HepG2 (cell line): ENCODE measurements at regions not wholly inside any gene's neighbourhood (a gene's known extent, or its start where the extent isn't known, plus 50 kb on each side); places are given as distances from the start of the nearest gene placed in this dataset.
A peak's percentile ranks its signal among the peaks of the same experiment; 100 is the strongest.

Experiments
- ATAC-seq: fragments of 200-7000 bp; cut with Tn5 transposase; 3 replicates; pipeline ENCODE4 v1.9.1; 2020; ENCODE audit warnings: mild to moderate bottlenecking, moderate library complexity
- BruUV-seq: library from RNA; stranded (reverse); fragments of 400-500 nt; replicated peaks from 2 replicates; lab custom pipeline; 2021; lab: Mats Ljungman, UMichigan
- CTCF ChIA-PET: fragments of 300-600 bp; formaldehyde crosslinking; extraction: SDS; loops from one replicate; lab custom pipeline; 2021; ENCODE audit warnings: low total read pairs, inconsistent platforms, low intra/inter-chr PET ratio; lab: Yijun Ruan, JAX
- POLR2A ChIA-PET: fragments of 350-600 bp; sonication (Branson Sonifier 250); formaldehyde crosslinking; loops from one replicate; lab custom pipeline; 2020; ENCODE audit warnings: antibody characterized with exemption, inconsistent platforms; lab: Yijun Ruan, JAX
- DNase-seq: peaks from one replicate; pipeline ENCODE4 v3.0.0-alpha.2; 2015; ENCODE audit warnings: low spot score
- FAIRE-seq: peaks from 3 replicates; lab custom pipeline; 2011; peaks lifted over from hg19 to GRCh38; lab: Jason Lieb, UNC
- H2AFZ ChIP-seq: one replicate; pipeline ENCODE4 v1.6.1; 2011; ENCODE audit warnings: low read length, inconsistent platforms
- H3K27ac ChIP-seq: fragments of 300-600 bp; 3 replicates; pipeline ENCODE4 v1.8.0; 2011; ENCODE audit warnings: mixed run types, mild to moderate bottlenecking, mixed read lengths, low read length, inconsistent platforms; ENCODE audit not compliant: insufficient read depth; ENCODE audit errors: extremely low read length
- H3K27me3 ChIP-seq, 2 experiments: fragments of 200-600 bp in 1 of 2; 2 replicates in 1 of 2; 3 replicates in 1 of 2; pipeline versions ENCODE4 v1.6.0 to v1.8.0; 2011; ENCODE audit warnings: low read length in 2 of 2, mild to moderate bottlenecking in 2 of 2, moderate library complexity in 2 of 2, inconsistent platforms in 1 of 2; ENCODE audit not compliant: insufficient read depth in 2 of 2, control insufficient read depth in 1 of 2
- H3K36me3 ChIP-seq, 2 experiments: fragments of 200-600 bp in 1 of 2; replicated peaks in 1 of 2; 2 replicates in 1 of 2; 3 replicates in 1 of 2; pipeline versions ENCODE4 v1.5.1 to v1.8.0; 2011; ENCODE audit warnings: low read length in 2 of 2, inconsistent platforms in 1 of 2; ENCODE audit not compliant: insufficient read depth in 2 of 2, control insufficient read depth in 1 of 2
- H3K4me1 ChIP-seq: 2 replicates; pipeline ENCODE4 v1.5.1; 2012; ENCODE audit warnings: low read length, inconsistent platforms; ENCODE audit not compliant: insufficient read depth
- H3K4me2 ChIP-seq: 2 replicates; pipeline ENCODE4 v1.6.0; 2011; ENCODE audit warnings: low read depth, low read length, inconsistent platforms
- H3K4me3 ChIP-seq, 3 experiments: fragments of 200-600 bp in 1 of 3; sonication (generic), shearing (Covaris generic) in 1 of 3; replicated peaks in 1 of 3; 2 replicates each; pipeline ENCODE4 v1.5.1; 2011 to 2016; ENCODE audit warnings: low read length in 3 of 3, inconsistent platforms in 2 of 3, low read depth in 2 of 3, mild to moderate bottlenecking in 2 of 3, control low read depth in 1 of 3, mixed read lengths in 1 of 3; ENCODE audit not compliant: insufficient read depth in 1 of 3
- H3K79me2 ChIP-seq: one replicate; pipeline ENCODE4 v1.6.1; 2011; ENCODE audit warnings: low read length, inconsistent platforms; ENCODE audit not compliant: insufficient read depth
- H3K9ac ChIP-seq: 2 replicates; pipeline ENCODE4 v1.6.0; 2011; ENCODE audit warnings: mild to moderate bottlenecking, low read depth, low read length, inconsistent platforms; ENCODE audit not compliant: insufficient read depth
- H3K9me3 ChIP-seq: 2 replicates; pipeline ENCODE4 v1.5.1; 2012; ENCODE audit warnings: mild to moderate bottlenecking, low read length
- H4K20me1 ChIP-seq: 2 replicates; pipeline ENCODE4 v1.6.0; 2011; ENCODE audit warnings: inconsistent platforms, mild to moderate bottlenecking, low read length, moderate library complexity; ENCODE audit not compliant: insufficient read depth
- CREB1 ChIP-seq, 2 experiments: fragments of 450-650 bp in 1 of 2; IDR thresholded peaks; 2 replicates each; pipeline ENCODE4 v1.6.1; 2016 to 2017; ENCODE audit warnings: control low read depth in 1 of 2, mild to moderate bottlenecking in 1 of 2, missing compliant biosample characterization in 1 of 2, missing genetic modification characterization in 1 of 2
- EP300 ChIP-seq, 3 experiments: sonication (generic) in 1 of 3; formaldehyde crosslinking in 1 of 3; IDR thresholded peaks; 2 replicates each; pipeline versions ENCODE4 v1.5.1 to v1.6.1; 2011 to 2020; ENCODE audit warnings: low read depth in 2 of 3, low read length in 2 of 3, borderline replicate concordance in 1 of 3, improper control_type of control experiment in 1 of 3, mild to moderate bottlenecking in 1 of 3, missing genetic modification reagents in 1 of 3, moderate library complexity in 1 of 3
- ERF ChIP-seq: IDR thresholded peaks from 2 replicates; pipeline ENCODE4 v1.6.1; 2018; ENCODE audit warnings: missing biosample characterization, missing genetic modification reagents
- FOXA3 ChIP-seq: IDR thresholded peaks from 2 replicates; pipeline ENCODE4 v1.6.1; 2016; ENCODE audit warnings: missing genetic modification reagents, missing compliant biosample characterization
- HNF4G ChIP-seq, 2 experiments: sonication (generic) in 1 of 2; formaldehyde crosslinking in 1 of 2; IDR thresholded peaks; 2 replicates each; pipeline versions ENCODE4 v1.4.0 to v1.6.1; 2011 to 2020; ENCODE audit warnings: borderline replicate concordance in 2 of 2, low read depth in 2 of 2, mild to moderate bottlenecking in 2 of 2, low read length in 1 of 2, missing genetic modification reagents in 1 of 2, moderate library complexity in 1 of 2
- MAFF ChIP-seq: IDR thresholded peaks from 2 replicates; pipeline ENCODE4 v1.6.1; 2011; ENCODE audit warnings: low read depth, low read length, improper control_type of control experiment
- MAFG ChIP-seq: sonication (generic); formaldehyde crosslinking; IDR thresholded peaks from 2 replicates; pipeline ENCODE4 v1.5.1; 2020; ENCODE audit warnings: mild to moderate bottlenecking, missing genetic modification reagents
- MAFK ChIP-seq, 2 experiments: IDR thresholded peaks in 1 of 2; conservative IDR thresholded peaks in 1 of 2; 2 replicates each; pipeline ENCODE4 v1.6.1; 2011; ENCODE audit warnings: improper control_type of control experiment in 2 of 2, low read length in 2 of 2
- ZFY ChIP-seq: sonication (generic); formaldehyde crosslinking; IDR thresholded peaks from 2 replicates; pipeline ENCODE4 v1.4.0; 2020; ENCODE audit warnings: missing genetic modification reagents
- ZNF121 ChIP-seq: sonication (generic); formaldehyde crosslinking; IDR thresholded peaks from 2 replicates; pipeline ENCODE4 v1.5.0; 2020; ENCODE audit warnings: mild to moderate bottlenecking, missing genetic modification reagents
- ZNF205 ChIP-seq: IDR thresholded peaks from 2 replicates; pipeline ENCODE4 v1.6.1; 2018; ENCODE audit warnings: missing biosample characterization, missing genetic modification reagents
- ZNF225 ChIP-seq: sonication (generic); formaldehyde crosslinking; IDR thresholded peaks from 2 replicates; pipeline ENCODE4 v1.4.0; 2020; ENCODE audit warnings: mild to moderate bottlenecking, missing genetic modification reagents
- ZNF263 ChIP-seq: sonication (generic); formaldehyde crosslinking; IDR thresholded peaks from 2 replicates; pipeline ENCODE4 v1.4.0; 2020; ENCODE audit warnings: missing genetic modification reagents
- ZNF337 ChIP-seq: sonication (generic); formaldehyde crosslinking; IDR thresholded peaks from 2 replicates; pipeline ENCODE4 v1.5.1; 2020; ENCODE audit warnings: missing genetic modification reagents, low read depth, mild to moderate bottlenecking, borderline replicate concordance
- ZNF614 ChIP-seq: IDR thresholded peaks from 2 replicates; pipeline ENCODE4 v1.6.1; 2018; ENCODE audit warnings: missing biosample characterization, missing genetic modification reagents, inconsistent platforms, borderline replicate concordance
- ZSCAN29 ChIP-seq: sonication (generic); formaldehyde crosslinking; conservative IDR thresholded peaks from 2 replicates; pipeline ENCODE4 v1.4.0; 2020; ENCODE audit warnings: mild to moderate bottlenecking, missing genetic modification reagents
- WGBS: methylation state at CpG from one replicate; pipeline ENCODE4 v1.1.6; 2017; ENCODE audit warnings: low lambda C conversion rate; 5-methylcytosine and 5-hydroxymethylcytosine counted together
- in situ Hi-C: cut with HindIII; loops from 2 replicates; pipeline ENCODE4 v1.10.0; 2017; ENCODE audit warnings: low pct_unique_long_range_greater_than_20kb; ENCODE audit not compliant: extremely low pct_ligation_motif_present
- intact Hi-C: fragments of 100-400 bp; cut with micrococcal nuclease; formaldehyde crosslinking; loops from one replicate; pipeline ENCODE4 v1.10.0; 2022; ENCODE audit not compliant: unreplicated experiment
- TF ChIP-seq, protein P1 (sequence below): sonication (generic); formaldehyde crosslinking; IDR thresholded peaks from 2 replicates; pipeline ENCODE4 v1.8.1; 2022; ENCODE audit warnings: low read depth, mild to moderate bottlenecking, missing genetic modification reagents

DNA sequence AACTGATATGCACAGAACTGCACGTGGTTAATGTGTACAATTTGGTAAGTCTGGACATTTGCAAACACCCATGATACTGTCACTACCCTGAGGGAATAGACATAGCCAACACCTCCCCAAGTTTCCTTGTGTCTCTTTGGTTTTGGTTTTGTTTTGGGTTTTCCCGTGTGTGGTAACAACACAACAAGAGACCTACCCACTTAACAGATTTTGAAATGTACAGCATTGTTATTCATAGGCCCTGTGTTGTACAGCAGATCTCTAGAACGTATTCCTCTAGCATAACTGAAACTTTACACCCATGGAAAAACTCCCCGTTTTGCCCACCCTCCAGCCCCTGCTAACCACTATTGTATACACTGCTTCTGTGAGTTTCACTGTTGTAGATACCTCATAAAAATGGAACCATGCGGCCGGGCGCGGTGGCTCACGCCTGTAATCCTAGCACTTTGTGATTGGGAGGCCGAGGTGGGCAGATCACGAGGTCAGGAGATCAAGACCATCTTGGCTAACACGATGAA is 76.3 kb upstream of the TBC1D3K start (continued):
- TF ChIP-seq, protein P1, sequence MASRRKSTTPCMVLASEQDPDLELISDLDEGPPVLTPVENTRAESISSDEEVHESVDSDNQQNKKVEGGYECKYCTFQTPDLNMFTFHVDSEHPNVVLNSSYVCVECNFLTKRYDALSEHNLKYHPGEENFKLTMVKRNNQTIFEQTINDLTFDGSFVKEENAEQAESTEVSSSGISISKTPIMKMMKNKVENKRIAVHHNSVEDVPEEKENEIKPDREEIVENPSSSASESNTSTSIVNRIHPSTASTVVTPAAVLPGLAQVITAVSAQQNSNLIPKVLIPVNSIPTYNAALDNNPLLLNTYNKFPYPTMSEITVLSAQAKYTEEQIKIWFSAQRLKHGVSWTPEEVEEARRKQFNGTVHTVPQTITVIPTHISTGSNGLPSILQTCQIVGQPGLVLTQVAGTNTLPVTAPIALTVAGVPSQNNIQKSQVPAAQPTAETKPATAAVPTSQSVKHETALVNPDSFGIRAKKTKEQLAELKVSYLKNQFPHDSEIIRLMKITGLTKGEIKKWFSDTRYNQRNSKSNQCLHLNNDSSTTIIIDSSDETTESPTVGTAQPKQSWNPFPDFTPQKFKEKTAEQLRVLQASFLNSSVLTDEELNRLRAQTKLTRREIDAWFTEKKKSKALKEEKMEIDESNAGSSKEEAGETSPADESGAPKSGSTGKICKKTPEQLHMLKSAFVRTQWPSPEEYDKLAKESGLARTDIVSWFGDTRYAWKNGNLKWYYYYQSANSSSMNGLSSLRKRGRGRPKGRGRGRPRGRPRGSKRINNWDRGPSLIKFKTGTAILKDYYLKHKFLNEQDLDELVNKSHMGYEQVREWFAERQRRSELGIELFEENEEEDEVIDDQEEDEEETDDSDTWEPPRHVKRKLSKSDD (CRISPR knock-in tag) = no peak
- TF ChIP-seq ZNF225 (CRISPR knock-in tag) (no peak), ZSCAN29 (no peak), ZNF263 (CRISPR knock-in tag) (no peak), FOXA3 (CRISPR knock-in tag) (no peak), ERF (CRISPR knock-in tag) (no peak), ZNF337 (CRISPR knock-in tag) (no peak), ZNF121 (CRISPR knock-in tag) (no peak)

DNA sequence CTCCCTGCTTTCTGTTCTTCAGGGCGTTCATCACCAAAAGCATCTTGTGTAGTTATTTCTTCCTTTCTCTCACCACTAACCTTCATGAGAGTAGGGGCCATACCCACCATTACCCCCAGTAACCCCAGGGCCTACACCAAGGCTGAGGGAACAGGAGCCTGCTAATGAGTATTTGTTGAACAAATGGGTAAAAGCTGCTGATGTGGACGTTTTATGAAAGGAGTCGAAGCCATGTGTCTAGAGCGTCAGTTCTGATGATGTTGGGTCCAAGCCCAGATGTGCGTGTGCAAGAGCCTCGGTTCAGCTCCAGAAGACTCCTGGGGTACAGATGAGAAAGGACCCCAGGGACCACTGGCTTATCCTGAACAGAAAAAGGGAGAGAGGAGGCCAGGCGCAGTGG is 77.1 kb upstream of the TBC1D3K start:
- Histone ChIP-seq H3K27me3 (0 out of 5 replicates have a peak, but pooled peaks cover 1 to 6% of the 10 kb centered on the region in 2 experiments), H3K9ac (no peak overlapping the region), H3K27ac (no peak overlapping the region), H3K9me3 (no peaks in the 10 kb centered on the region), H3K36me3 (no peaks in the 10 kb centered on the region), H3K4me1 (peaks cover 34% of the 10 kb centered on the region), H2AFZ (no peak overlapping the region), H3K4me2 (no peak overlapping the region), H3K4me3 (no peak overlapping the region), H3K79me2 (no peaks in the 10 kb centered on the region), H4K20me1 (no peaks in the 10 kb centered on the region)
- in situ Hi-C loops = no loop called here
- 57% methylated on average over 7 of the region's 7 CpGs for WGBS
- no peak for TF ChIP-seq CREB1 (IDR thresholded peaks at IDR 0.05)
- no peak for TF ChIP-seq CREB1 (CRISPR knock-in tag; IDR thresholded peaks at IDR 0.05)
- no peak for TF ChIP-seq HNF4G (IDR thresholded peaks at IDR 0.05; ENCODE audit: borderline replicate concordance, low read depth, low read length)
- TF ChIP-seq HNF4G (CRISPR knock-in tag; IDR thresholded peaks at IDR 0.05; ENCODE audit: borderline replicate concordance, low read depth) = no peak
- TF ChIP-seq MAFK (conservative IDR thresholded peaks at IDR 0.05 in 1 of 2, IDR thresholded peaks at IDR 0.05 in 1 of 2; ENCODE audit: low read length in 2 of 2) = peak; percentile 49 to 74
- TF ChIP-seq ZNF614 (CRISPR knock-in tag) = no peak
- no peak for TF ChIP-seq MAFG (CRISPR knock-in tag)
- no peak for TF ChIP-seq ZNF205 (CRISPR knock-in tag)
- TF ChIP-seq EP300 (IDR thresholded peaks at IDR 0.05; ENCODE audit: low read depth in 2 of 2, low read length in 2 of 2) = no peak
- TF ChIP-seq EP300 (CRISPR knock-in tag; IDR thresholded peaks at IDR 0.05; ENCODE audit: borderline replicate concordance) = no peak
- peak; percentile 38; the same call in 1 of the 2 replicates for TF ChIP-seq MAFF
- no peak for TF ChIP-seq ZFY (CRISPR knock-in tag)
- no peak for DNase-seq
- no peak for FAIRE-seq
- CTCF ChIA-PET = no interaction called here
- no TSS peak for BruUV-seq
- intact Hi-C loops = loop anchor here (10.0 kb wide), 1 partner anchor 52 kb away; no protein-coding TSS in a partner anchor
- ATAC-seq = no peak
- POLR2A ChIA-PET = no interaction called here
